ENCODE measurements at regions not wholly inside any gene's neighbourhood (a gene's known extent, or its start where the extent isn't known, plus 50 kb on each side); places are given as distances from the start of the nearest gene placed in this dataset.

DNA sequence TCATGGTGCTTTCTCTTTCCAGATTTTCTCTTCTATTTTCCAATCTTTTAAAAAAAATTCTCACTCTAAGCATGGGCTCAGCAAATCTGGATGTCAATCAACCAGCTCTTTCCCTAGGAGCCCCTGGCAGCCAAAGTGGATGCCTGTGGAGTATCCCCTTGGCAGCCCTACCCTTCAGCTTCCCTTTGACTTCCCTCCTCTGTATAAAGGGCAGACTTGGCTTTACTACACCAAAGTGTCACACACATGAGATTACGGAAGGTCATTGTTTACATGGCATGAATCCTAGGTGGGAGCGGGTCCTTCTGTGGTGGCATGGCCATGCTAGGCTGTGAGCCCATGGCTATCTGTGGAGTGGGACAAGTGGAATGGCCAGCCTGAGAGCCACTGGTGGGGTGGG, 379.9 kb downstream of the GABRB3 start:
- ATAC-seq (no peak), DNase-seq (no peak)
- no peak for TF ChIP-seq POLR2A (IDR thresholded peaks at IDR 0.05)
- TF ChIP-seq, protein P1, sequence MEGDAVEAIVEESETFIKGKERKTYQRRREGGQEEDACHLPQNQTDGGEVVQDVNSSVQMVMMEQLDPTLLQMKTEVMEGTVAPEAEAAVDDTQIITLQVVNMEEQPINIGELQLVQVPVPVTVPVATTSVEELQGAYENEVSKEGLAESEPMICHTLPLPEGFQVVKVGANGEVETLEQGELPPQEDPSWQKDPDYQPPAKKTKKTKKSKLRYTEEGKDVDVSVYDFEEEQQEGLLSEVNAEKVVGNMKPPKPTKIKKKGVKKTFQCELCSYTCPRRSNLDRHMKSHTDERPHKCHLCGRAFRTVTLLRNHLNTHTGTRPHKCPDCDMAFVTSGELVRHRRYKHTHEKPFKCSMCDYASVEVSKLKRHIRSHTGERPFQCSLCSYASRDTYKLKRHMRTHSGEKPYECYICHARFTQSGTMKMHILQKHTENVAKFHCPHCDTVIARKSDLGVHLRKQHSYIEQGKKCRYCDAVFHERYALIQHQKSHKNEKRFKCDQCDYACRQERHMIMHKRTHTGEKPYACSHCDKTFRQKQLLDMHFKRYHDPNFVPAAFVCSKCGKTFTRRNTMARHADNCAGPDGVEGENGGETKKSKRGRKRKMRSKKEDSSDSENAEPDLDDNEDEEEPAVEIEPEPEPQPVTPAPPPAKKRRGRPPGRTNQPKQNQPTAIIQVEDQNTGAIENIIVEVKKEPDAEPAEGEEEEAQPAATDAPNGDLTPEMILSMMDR (IDR thresholded peaks at IDR 0.05) = no peak
- intact Hi-C loops (cut with DNase I) = no loop called here
- H3K4me1 ChIP-seq = no peaks in the 10 kb centered on the region
- H3K9me3 ChIP-seq = no peaks in the 10 kb centered on the region
- whole genome bisulfite sequencing (ENCODE audit: insufficient coverage, low coverage, low lambda C conversion rate, missing lambda C conversion rate) = 71% methylated on average over 2 of the region's 2 CpGs
- H3K4me3 ChIP-seq = no peak overlapping the region
- no peak overlapping the region for H3K27ac ChIP-seq
- no peaks in the 10 kb centered on the region for H3K27me3 ChIP-seq
- no peaks in the 10 kb centered on the region for H3K36me3 ChIP-seq

GRCh38 chr15:26391567-26392194, 381.2 kb downstream of the GABRB3 start:
- ATAC-seq = no peak
- H3K36me3 ChIP-seq = no peaks in the 10 kb centered on the region
- H3K4me1 ChIP-seq = no peaks in the 10 kb centered on the region
- no peak for DNase-seq
- H3K4me3 ChIP-seq = no peak overlapping the region
- WGBS (ENCODE audit: insufficient coverage, low coverage, low lambda C conversion rate, missing lambda C conversion rate) = 41% methylated on average over 5 of the region's 5 CpGs
- intact Hi-C loops (cut with DNase I) = no loop called here
- H3K27me3 ChIP-seq = no peaks in the 10 kb centered on the region
- H3K9me3 ChIP-seq = no peaks in the 10 kb centered on the region
- TF ChIP-seq, protein P1 (IDR thresholded peaks at IDR 0.05) = no peak
- TF ChIP-seq POLR2A (IDR thresholded peaks at IDR 0.05) = no peak
- no peak overlapping the region for H3K27ac ChIP-seq

- Histone ChIP-seq H3K27me3 (no peaks in the 10 kb centered on the region), H3K9me3 (no peaks in the 10 kb centered on the region), H3K4me3 (no peak overlapping the region), H3K27ac (no peak overlapping the region), H3K4me1 (no peaks in the 10 kb centered on the region), H3K36me3 (no peaks in the 10 kb centered on the region)
- intact Hi-C loops (cut with DNase I) = no loop called here
- WGBS (ENCODE audit: insufficient coverage, low coverage, low lambda C conversion rate, missing lambda C conversion rate) = 45% methylated on average over 8 of the region's 8 CpGs
- TF ChIP-seq POLR2A (IDR thresholded peaks at IDR 0.05) = no peak
- TF ChIP-seq, protein P1 (IDR thresholded peaks at IDR 0.05) = no peak
- no peak for ATAC-seq
- DNase-seq = no peak
These were observed 390.3 kb downstream of the GABRB3 start for GRCh38 chr15:26382444-26383072.

DNA sequence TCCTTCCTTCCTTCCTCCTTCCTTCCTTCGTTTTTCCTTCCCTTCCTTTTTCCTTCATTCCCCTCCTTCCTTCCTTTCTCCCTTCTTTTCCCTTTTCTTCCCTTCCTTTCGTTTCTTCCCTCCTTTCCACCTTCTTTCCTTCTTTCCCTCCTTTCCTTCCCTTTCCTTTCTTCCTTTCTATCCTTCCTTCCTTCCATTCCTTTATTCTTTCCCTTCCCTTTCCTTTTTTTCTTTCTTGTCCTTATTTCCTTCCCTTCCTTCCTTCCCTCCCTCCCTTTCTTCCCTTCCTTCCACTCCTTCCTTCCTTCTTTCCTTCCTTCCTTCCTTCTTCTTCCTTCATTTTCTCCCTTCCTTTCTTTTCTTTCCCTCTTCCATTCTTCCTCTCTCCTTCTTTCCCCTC, 394.6 kb downstream of the GABRB3 start:
- Histone ChIP-seq H3K9me3 (no peaks in the 10 kb centered on the region), H3K27ac (no peak overlapping the region), H3K4me3 (no peak overlapping the region), H3K27me3 (no peaks in the 10 kb centered on the region), H3K36me3 (no peaks in the 10 kb centered on the region), H3K4me1 (no peaks in the 10 kb centered on the region)
- intact Hi-C loops (cut with DNase I) = no loop called here
- no peak for TF ChIP-seq POLR2A (IDR thresholded peaks at IDR 0.05)
- TF ChIP-seq, protein P1 (IDR thresholded peaks at IDR 0.05) = no peak
- ATAC-seq (no peak), DNase-seq (no peak)
- 21% methylated on average over 2 of the region's 2 CpGs for WGBS (ENCODE audit: insufficient coverage, low coverage, low lambda C conversion rate, missing lambda C conversion rate)
